ENCODE measurements at regions not wholly inside any gene's neighbourhood (a gene's known extent, or its start where the extent isn't known, plus 50 kb on each side); places are given as distances from the start of the nearest gene placed in this dataset.

DNA sequence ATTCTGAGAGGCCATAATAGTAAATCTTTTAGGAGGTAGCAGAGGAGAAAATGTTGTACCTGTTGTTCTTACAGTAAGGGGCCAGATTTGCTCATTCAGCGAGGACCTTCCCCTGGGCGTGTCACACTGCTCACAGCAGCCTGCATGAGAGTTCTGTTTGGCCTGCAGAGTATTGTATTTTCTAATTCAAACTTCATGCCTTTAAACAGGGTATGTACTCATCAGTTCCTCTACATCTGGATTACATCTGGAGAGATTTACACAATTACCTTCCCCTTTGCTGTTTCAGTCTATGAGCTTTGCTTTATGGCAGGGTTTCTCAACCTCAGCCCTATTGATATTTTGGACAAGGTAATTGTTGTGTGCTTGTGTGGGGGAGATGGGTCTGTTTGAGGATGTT is 170.9 kb upstream of the STK32A start:
- Histone ChIP-seq H3K79me2 (ENCODE audit: insufficient read depth, low read length) (no peaks in the 10 kb centered on the region), H3K36me3 (ENCODE audit: insufficient read depth, low read length) (no peaks in the 10 kb centered on the region), H3K4me2 (ENCODE audit: low read length) (no peak overlapping the region), H3K4me3 (ENCODE audit: low read depth, low read length, poor library complexity, severe bottlenecking) (no peak overlapping the region), H3K27me3 (ENCODE audit: insufficient read depth, low read length) (no peaks in the 10 kb centered on the region), H2AFZ (ENCODE audit: low read length) (no peak overlapping the region), H3K9me2 (ENCODE audit: low read depth, low read length) (no peaks in the 10 kb centered on the region), H3K27ac (ENCODE audit: low read depth, low read length, poor library complexity, severe bottlenecking) (no peak overlapping the region), H3K4me1 (ENCODE audit: insufficient read depth, low read length, severe bottlenecking) (no peaks in the 10 kb centered on the region), H4K20me1 (ENCODE audit: insufficient read depth, low read length) (no peaks in the 10 kb centered on the region), H3K9me3 (ENCODE audit: low read length) (no peaks in the 10 kb centered on the region), H3F3A (ENCODE audit: insufficient read depth, low read length) (no peaks in the 10 kb centered on the region), H3K9ac (ENCODE audit: low read length) (no peak overlapping the region)
- TF ChIP-seq EZH2 (IDR thresholded peaks at IDR 0.05; ENCODE audit: borderline replicate concordance, low read length): no peak
- TF ChIP-seq, protein P1, sequence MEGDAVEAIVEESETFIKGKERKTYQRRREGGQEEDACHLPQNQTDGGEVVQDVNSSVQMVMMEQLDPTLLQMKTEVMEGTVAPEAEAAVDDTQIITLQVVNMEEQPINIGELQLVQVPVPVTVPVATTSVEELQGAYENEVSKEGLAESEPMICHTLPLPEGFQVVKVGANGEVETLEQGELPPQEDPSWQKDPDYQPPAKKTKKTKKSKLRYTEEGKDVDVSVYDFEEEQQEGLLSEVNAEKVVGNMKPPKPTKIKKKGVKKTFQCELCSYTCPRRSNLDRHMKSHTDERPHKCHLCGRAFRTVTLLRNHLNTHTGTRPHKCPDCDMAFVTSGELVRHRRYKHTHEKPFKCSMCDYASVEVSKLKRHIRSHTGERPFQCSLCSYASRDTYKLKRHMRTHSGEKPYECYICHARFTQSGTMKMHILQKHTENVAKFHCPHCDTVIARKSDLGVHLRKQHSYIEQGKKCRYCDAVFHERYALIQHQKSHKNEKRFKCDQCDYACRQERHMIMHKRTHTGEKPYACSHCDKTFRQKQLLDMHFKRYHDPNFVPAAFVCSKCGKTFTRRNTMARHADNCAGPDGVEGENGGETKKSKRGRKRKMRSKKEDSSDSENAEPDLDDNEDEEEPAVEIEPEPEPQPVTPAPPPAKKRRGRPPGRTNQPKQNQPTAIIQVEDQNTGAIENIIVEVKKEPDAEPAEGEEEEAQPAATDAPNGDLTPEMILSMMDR (IDR thresholded peaks at IDR 0.05; ENCODE audit: low read length): no peak

GRCh38 chr5:147065071-147065470 is 169.8 kb upstream of the STK32A start:
- Histone ChIP-seq H3K27me3 (ENCODE audit: insufficient read depth, low read length) (no peaks in the 10 kb centered on the region), H4K20me1 (ENCODE audit: insufficient read depth, low read length) (no peaks in the 10 kb centered on the region), H3K9me2 (ENCODE audit: low read depth, low read length) (no peaks in the 10 kb centered on the region), H2AFZ (ENCODE audit: low read length) (no peak overlapping the region), H3F3A (ENCODE audit: insufficient read depth, low read length) (no peaks in the 10 kb centered on the region), H3K36me3 (ENCODE audit: insufficient read depth, low read length) (no peaks in the 10 kb centered on the region), H3K9ac (ENCODE audit: low read length) (no peak overlapping the region), H3K4me2 (ENCODE audit: low read length) (no peak overlapping the region), H3K4me1 (ENCODE audit: insufficient read depth, low read length, severe bottlenecking) (no peaks in the 10 kb centered on the region), H3K79me2 (ENCODE audit: insufficient read depth, low read length) (no peaks in the 10 kb centered on the region), H3K4me3 (ENCODE audit: low read depth, low read length, poor library complexity, severe bottlenecking) (no peak overlapping the region), H3K27ac (ENCODE audit: low read depth, low read length, poor library complexity, severe bottlenecking) (no peak overlapping the region), H3K9me3 (ENCODE audit: low read length) (no peaks in the 10 kb centered on the region)
- TF ChIP-seq EZH2 (IDR thresholded peaks at IDR 0.05; ENCODE audit: borderline replicate concordance, low read length): no peak
- TF ChIP-seq, protein P1 (IDR thresholded peaks at IDR 0.05; ENCODE audit: low read length): no peak

DNA sequence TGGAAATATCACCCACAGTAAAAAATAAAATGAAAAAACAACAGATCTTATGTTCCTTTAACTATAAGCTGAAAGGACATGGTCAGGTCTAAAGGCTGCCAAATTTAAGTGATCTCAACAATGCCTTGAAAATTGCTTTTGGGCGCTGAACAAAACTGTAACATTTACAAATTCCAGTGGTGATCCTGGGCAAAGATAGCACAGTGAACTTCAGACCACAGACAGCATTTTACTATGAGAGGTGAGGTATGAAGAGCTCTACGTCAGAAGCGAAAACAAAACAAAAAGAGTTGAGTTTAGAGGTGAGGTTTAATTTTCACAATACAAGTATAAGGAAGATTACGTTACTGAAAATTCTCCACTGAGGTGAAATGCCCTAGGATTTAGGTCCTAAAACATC is 165.8 kb upstream of the STK32A start:
- no peaks in the 10 kb centered on the region for H3K79me2 ChIP-seq (ENCODE audit: insufficient read depth, low read length)
- no peak overlapping the region for H3K27ac ChIP-seq (ENCODE audit: low read depth, low read length, poor library complexity, severe bottlenecking)
- no peaks in the 10 kb centered on the region for H3K4me1 ChIP-seq (ENCODE audit: insufficient read depth, low read length, severe bottlenecking)
- no peak overlapping the region for H3K4me3 ChIP-seq (ENCODE audit: low read depth, low read length, poor library complexity, severe bottlenecking)
- H4K20me1 ChIP-seq (ENCODE audit: insufficient read depth, low read length): no peaks in the 10 kb centered on the region
- H3K36me3 ChIP-seq (ENCODE audit: insufficient read depth, low read length): no peaks in the 10 kb centered on the region
- H3K27me3 ChIP-seq (ENCODE audit: insufficient read depth, low read length): no peaks in the 10 kb centered on the region
- H3K9me3 ChIP-seq (ENCODE audit: low read length): no peaks in the 10 kb centered on the region
- H3K4me2 ChIP-seq (ENCODE audit: low read length): no peak overlapping the region
- H3F3A ChIP-seq (ENCODE audit: insufficient read depth, low read length): no peaks in the 10 kb centered on the region
- no peaks in the 10 kb centered on the region for H3K9me2 ChIP-seq (ENCODE audit: low read depth, low read length)
- no peak overlapping the region for H3K9ac ChIP-seq (ENCODE audit: low read length)
- TF ChIP-seq, protein P1 (IDR thresholded peaks at IDR 0.05; ENCODE audit: low read length): no peak
- no peak for TF ChIP-seq EZH2 (IDR thresholded peaks at IDR 0.05; ENCODE audit: borderline replicate concordance, low read length)
- no peak overlapping the region for H2AFZ ChIP-seq (ENCODE audit: low read length)

All from OCI-LY1 (cell line).